ENCODE measurements at regions not wholly inside any gene's neighbourhood (a gene's known extent, or its start where the extent isn't known, plus 50 kb on each side); places are given as distances from the start of the nearest gene placed in this dataset.
A peak's percentile ranks its signal among the peaks of the same experiment; 100 is the strongest.
"Not testable (repeated sequence)": the region's sequence is repeated elsewhere in the genome, so short reads cannot be mapped to it uniquely, and the experiment has no call there.

GRCh38 chr7:11221984-11222383, 248.3 kb downstream of the PHF14 start:
- ATAC-seq (no peak), DNase-seq (ENCODE audit: low spot score) (no peak)

GRCh38 chr7:11224535-11224934, 250.9 kb downstream of the PHF14 start:
- DNase-seq (ENCODE audit: low spot score): no peak
- ATAC-seq: peak; percentile 42

- peak; percentile 85 for DNase-seq (ENCODE audit: low spot score)
- ATAC-seq: peak; percentile 83
Measured at GRCh38 chr7:11228515-11228914, 254.8 kb downstream of the PHF14 start.

GRCh38 chr7:11231190-11231589, 257.5 kb downstream of the PHF14 start:
- DNase-seq (ENCODE audit: low spot score): no peak

DNA sequence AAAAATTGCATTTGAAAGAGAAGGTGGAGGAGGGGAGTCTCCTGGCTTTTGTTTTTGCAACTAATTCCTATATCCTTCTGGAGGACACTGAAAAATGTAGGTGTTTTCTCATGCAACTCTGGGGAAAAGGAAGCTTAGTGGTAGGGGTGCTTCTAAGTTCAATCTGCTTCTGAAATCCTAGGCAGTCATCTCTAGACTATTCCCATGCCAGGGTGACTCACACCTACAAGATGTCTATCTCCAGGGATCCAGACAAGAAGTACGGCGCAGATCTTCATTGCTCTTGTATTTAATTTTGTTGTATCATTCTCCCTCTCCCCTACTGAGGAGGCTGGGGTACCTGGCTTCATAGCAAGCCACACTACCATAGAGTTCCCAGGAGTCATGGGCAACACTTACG, 258.8 kb downstream of the PHF14 start:
- no peak for DNase-seq (ENCODE audit: low spot score)
- ATAC-seq: no peak

More at GRCh38 chr7:11231190-11231589, 257.5 kb downstream of the PHF14 start:
- ATAC-seq: peak; percentile 28

- DNase-seq (ENCODE audit: low spot score) (no peak), ATAC-seq (no peak)
Measured at GRCh38 chr7:11233871-11234270, 260.2 kb downstream of the PHF14 start.

DNA sequence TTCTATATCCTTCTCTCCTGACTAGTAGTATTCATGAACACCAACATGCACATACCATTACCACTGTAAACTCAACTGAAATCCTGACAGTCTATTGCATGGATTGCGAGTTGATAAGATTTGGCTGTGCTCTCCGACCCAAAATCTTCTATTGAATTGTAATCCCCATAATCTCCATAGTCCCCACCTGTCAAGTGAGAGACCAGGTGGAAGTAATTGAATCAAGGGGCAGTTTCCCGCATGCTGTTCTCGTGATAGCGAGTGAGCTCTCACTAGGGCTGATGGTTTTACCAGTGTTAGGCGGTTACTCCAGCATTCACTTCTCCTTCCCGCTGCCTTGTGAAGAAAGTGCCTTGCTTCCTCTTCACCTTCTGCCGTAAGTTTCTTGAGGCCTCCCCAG, 261.8 kb downstream of the PHF14 start:
- ATAC-seq: no peak
- DNase-seq (ENCODE audit: low spot score): no peak

- ATAC-seq: peak; percentile 11
- DNase-seq (ENCODE audit: low spot score): no peak
Measured at GRCh38 chr7:11236680-11237079, 263.0 kb downstream of the PHF14 start.

DNA sequence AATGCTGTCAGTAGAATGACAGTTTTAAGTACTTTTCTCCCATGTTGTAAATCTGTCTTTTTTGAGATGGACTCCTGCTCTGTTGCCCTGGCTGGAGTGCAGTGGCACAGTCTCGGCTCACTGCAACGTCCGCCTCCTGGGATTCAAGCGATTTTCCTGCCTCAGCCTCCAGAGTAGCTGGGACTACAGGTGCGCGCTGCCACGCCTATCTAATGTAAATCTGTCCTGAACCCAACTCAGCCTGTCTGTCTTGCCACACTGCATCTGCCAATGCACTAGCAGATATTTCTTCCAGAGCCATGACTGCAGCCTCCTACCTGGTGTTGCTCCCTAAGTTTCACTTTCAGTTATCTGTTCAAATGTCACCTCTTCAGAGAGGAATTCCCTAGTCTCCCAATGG, 264.1 kb downstream of the PHF14 start:
- ATAC-seq (peak; percentile 95), DNase-seq (ENCODE audit: low spot score) (peak; percentile 52)

GRCh38 chr7:11239316-11239715, 265.6 kb downstream of the PHF14 start:
- DNase-seq (ENCODE audit: low spot score) (no peak), ATAC-seq (no peak)

DNA sequence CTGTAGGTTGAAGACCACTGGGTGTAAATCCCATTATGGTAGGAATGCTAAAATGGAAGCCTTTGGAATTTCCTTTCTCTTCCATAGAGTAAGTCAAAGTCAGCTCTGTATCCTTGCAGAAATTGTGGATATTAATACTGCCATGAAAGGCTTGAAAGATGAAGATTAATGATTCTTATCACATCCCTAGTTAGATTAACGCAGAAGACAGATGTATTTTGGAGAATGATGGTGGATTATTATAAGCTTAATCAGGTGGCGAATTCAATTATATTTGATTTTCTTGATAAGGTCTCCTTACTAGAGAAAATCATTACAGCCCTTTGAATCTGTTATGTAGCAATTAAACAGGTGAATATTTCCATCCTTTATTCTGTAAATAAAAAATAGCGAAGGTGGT, 270.1 kb downstream of the PHF14 start:
- ATAC-seq (no peak), DNase-seq (ENCODE audit: low spot score) (no peak)

DNA sequence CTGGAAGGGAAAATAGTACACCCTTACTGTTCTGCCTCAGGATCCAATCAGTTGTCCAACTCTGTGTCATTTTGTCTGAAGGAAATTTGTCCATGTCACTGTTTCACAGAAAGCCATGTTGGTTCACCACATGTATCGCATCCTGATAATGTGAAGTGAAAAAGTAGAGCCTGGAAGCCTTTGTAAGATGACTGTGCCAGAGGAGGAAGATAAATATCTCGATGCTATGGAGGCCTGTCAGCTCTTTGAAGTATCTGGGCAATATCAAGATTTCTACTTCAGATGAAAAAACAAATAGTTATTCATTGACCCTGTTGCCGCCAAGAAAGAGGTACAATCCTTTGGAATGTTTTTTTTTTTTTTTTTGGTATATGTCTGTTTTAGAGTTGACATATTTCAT, 270.5 kb downstream of the PHF14 start:
- DNase-seq (ENCODE audit: low spot score) (no peak), ATAC-seq (no peak)

GRCh38 chr7:11247545-11247944, 273.9 kb downstream of the PHF14 start:
- DNase-seq (ENCODE audit: low spot score) (no peak), ATAC-seq (no peak)

DNA sequence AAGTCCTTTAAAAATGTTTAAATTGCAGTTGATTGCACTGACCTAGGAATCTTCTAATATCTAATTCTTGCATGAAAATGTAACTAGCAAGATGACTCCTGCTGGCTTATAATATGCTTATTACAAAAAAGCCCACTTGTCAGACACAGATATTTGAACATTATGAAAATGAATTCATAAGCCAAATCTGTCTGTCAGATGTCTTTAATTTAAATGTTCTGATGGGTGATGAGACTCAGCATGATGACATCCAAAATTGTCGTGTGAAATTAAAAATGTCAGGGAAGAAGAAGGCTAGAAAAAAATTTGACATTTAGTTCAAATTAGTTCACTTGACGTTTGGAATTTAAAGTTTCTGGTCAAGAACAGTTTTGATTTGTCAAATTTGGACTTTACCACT, 277.8 kb downstream of the PHF14 start:
- no peak for ATAC-seq
- no peak for DNase-seq (ENCODE audit: low spot score)

DNA sequence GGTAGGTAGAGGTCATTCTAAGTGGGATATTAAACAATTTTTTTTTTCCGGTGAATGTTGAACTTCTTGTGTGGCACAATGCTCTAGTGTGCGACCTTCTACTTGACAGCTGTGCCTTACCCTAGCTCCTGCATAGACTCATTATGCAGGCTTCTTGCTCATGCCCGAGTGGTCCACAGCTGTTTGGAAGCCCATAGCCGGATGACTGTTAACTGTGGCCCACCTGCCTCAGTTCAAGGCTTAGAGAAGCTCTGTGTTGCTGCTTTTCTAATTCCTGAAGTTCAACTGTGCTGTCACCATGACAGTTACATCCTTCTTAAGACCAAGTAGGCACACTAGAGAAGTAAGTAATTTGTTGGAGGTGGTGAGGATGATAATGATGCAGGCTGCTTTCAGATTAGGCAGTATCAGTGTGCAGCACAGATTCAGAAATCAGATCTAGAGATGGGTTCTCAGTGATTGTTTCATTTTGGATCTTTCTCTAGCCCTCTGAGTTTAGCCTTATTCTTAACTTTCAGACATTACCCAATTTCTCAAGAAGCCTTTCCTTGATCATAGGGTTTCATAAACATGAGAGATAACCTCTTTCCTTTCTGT, 278.4 kb downstream of the PHF14 start:
- ATAC-seq (no peak), DNase-seq (ENCODE audit: low spot score) (no peak)

- DNase-seq (ENCODE audit: low spot score) (no peak), ATAC-seq (peak; percentile 47)
Measured at GRCh38 chr7:11252705-11253272, 279.1 kb downstream of the PHF14 start.

GRCh38 chr7:11256501-11256900, 282.8 kb downstream of the PHF14 start:
- no peak for ATAC-seq

DNA sequence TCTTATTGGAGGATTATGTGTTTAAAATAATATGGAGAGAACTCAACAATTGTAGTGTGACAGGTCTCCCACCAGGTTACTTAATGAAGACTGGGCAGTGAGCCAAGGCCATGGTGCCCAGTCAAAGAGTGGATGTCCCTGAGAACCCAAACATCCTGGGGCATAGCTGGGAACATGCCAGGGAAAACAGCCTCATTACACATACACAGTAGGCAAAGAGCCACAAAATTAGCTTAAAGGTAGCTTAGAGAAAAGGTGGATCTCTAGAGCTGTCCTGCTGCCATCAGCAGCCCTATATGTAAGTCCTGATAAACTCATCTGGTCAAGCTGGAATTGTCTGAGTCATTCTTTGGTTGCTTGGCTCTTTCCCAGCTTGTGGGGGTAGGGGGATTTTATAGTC, 287.8 kb downstream of the PHF14 start:
- ATAC-seq (peak; percentile 95), DNase-seq (ENCODE audit: low spot score) (peak; percentile 86)

More at GRCh38 chr7:11256501-11256900, 282.8 kb downstream of the PHF14 start:
- no peak for DNase-seq (ENCODE audit: low spot score)

- DNase-seq (ENCODE audit: low spot score) (no peak), ATAC-seq (no peak)
Measured at GRCh38 chr7:11266101-11266500, 292.4 kb downstream of the PHF14 start.

DNA sequence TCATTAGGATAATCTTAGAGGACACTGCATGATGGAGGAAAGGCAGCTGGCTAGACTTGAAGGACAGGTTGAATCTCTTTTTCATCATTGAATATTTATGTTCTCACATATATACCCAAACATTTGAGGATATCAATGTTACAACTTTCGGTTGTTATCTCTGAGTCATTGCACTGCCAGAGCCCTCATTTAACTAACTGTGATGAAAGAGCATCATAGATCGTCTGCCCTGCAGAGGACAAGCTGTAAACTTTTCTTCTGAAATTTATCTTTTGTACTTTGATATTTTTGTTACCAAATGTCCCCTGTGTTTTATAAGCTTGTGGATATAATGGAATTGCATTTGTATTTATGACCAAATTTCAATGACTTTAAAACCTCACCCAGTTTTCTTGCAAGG, 298.7 kb downstream of the PHF14 start:
- DNase-seq (ENCODE audit: low spot score) (no peak), ATAC-seq (peak; percentile 50)

GRCh38 chr7:11274074-11274473, 300.4 kb downstream of the PHF14 start:
- no peak for DNase-seq (ENCODE audit: low spot score)
- ATAC-seq: no peak

DNA sequence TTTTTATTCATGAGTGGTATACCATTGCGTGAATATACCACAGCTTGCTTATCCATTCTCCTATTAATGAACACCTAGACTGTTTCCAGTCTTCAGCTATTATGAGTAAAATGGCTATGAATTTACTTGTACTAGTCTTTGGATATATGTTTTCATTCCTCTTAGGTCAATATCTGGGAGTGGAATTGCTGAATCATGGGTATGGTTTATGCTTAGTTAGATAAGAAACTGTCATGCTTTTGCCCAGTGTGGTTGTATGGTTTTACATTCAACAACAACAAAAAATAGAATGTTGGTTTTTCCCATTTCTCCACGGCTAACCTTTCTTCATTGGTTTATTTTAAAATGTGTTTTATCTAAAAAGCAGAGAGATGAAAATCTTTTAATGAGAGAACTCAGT, 308.3 kb downstream of the PHF14 start:
- no peak for DNase-seq (ENCODE audit: low spot score)
- ATAC-seq: no peak

DNA sequence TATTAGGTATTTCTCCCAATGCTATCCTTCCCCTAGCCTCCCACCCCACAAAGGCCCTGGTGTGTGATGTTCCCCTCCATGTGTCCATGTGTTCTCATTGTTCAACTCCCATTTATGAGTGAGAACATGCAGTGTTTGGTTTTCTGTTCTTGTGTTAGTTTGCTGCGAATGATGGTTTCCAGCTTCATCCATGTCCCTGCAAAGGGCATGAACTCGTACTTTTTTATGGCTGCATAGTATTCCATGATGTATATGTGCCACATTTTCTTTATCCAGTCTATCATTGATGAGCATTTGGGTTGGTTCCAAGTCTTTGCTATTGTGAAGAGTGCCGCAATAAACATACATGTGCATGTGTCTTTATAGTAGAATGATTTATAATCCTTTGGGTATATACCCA, 309.9 kb downstream of the PHF14 start:
- not testable (repeated sequence) for ATAC-seq; DNase-seq (ENCODE audit: low spot score)

All from left lobe of liver (tissue), 2 donors.